ENCODE measurements at regions not wholly inside any gene's neighbourhood (a gene's known extent, or its start where the extent isn't known, plus 50 kb on each side); places are given as distances from the start of the nearest gene placed in this dataset.

GRCh38 chr20:55782224-55782911 lies 223.0 kb downstream of the CBLN4 start:
- no peak overlapping the region for H3K4me3 Mint-ChIP-seq (ENCODE audit: unreplicated experiment)

GRCh38 chr20:55778796-55779195 lies 226.5 kb downstream of the CBLN4 start:
- DNase-seq (ENCODE audit: extremely low spot score, unreplicated experiment) = no peak
- no peaks in the 10 kb centered on the region for H3K36me3 Mint-ChIP-seq (ENCODE audit: unreplicated experiment)
- no peak overlapping the region for H3K27ac Mint-ChIP-seq (ENCODE audit: unreplicated experiment)
- no peaks in the 10 kb centered on the region for H3K4me1 Mint-ChIP-seq (ENCODE audit: unreplicated experiment)
- TF ChIP-seq CTCF (IDR thresholded peaks at IDR 0.05) = no peak
- no peaks in the 10 kb centered on the region for H3K27me3 Mint-ChIP-seq (ENCODE audit: unreplicated experiment)
- no peak overlapping the region for H3K4me3 Mint-ChIP-seq (ENCODE audit: unreplicated experiment)
- H3K9me3 Mint-ChIP-seq (ENCODE audit: unreplicated experiment) = peaks cover 25% of the 10 kb centered on the region

More at GRCh38 chr20:55782224-55782911, 223.0 kb downstream of the CBLN4 start:
- H3K9me3 Mint-ChIP-seq (ENCODE audit: unreplicated experiment) = peaks cover 31% of the 10 kb centered on the region
- DNase-seq (ENCODE audit: extremely low spot score, unreplicated experiment) = no peak
- no peaks in the 10 kb centered on the region for H3K27me3 Mint-ChIP-seq (ENCODE audit: unreplicated experiment)
- H3K4me1 Mint-ChIP-seq (ENCODE audit: unreplicated experiment) = no peaks in the 10 kb centered on the region
- H3K27ac Mint-ChIP-seq (ENCODE audit: unreplicated experiment) = no peak overlapping the region
- no peak for TF ChIP-seq CTCF (IDR thresholded peaks at IDR 0.05)
- H3K36me3 Mint-ChIP-seq (ENCODE audit: unreplicated experiment) = no peaks in the 10 kb centered on the region

GRCh38 chr20:55777641-55778040 lies 227.7 kb downstream of the CBLN4 start:
- Mint-ChIP-seq H3K4me3 (ENCODE audit: unreplicated experiment) (no peak overlapping the region), H3K27ac (ENCODE audit: unreplicated experiment) (no peak overlapping the region), H3K36me3 (ENCODE audit: unreplicated experiment) (no peaks in the 10 kb centered on the region), H3K27me3 (ENCODE audit: unreplicated experiment) (no peaks in the 10 kb centered on the region), H3K9me3 (ENCODE audit: unreplicated experiment) (peaks cover 26% of the 10 kb centered on the region), H3K4me1 (ENCODE audit: unreplicated experiment) (no peaks in the 10 kb centered on the region)
- DNase-seq (ENCODE audit: extremely low spot score, unreplicated experiment) = no peak
- TF ChIP-seq CTCF (IDR thresholded peaks at IDR 0.05) = no peak

- Mint-ChIP-seq H3K4me1 (ENCODE audit: unreplicated experiment) (no peaks in the 10 kb centered on the region), H3K27ac (ENCODE audit: unreplicated experiment) (no peak overlapping the region), H3K36me3 (ENCODE audit: unreplicated experiment) (no peaks in the 10 kb centered on the region), H3K4me3 (ENCODE audit: unreplicated experiment) (no peak overlapping the region), H3K27me3 (ENCODE audit: unreplicated experiment) (no peaks in the 10 kb centered on the region), H3K9me3 (ENCODE audit: unreplicated experiment) (peaks cover 29% of the 10 kb centered on the region)
- TF ChIP-seq CTCF (IDR thresholded peaks at IDR 0.05) = no peak
- no peak for DNase-seq (ENCODE audit: extremely low spot score, unreplicated experiment)
Measured at GRCh38 chr20:55776176-55776575, 229.1 kb downstream of the CBLN4 start.

GRCh38 chr20:55774628-55775027 lies 230.7 kb downstream of the CBLN4 start:
- Mint-ChIP-seq H3K9me3 (ENCODE audit: unreplicated experiment) (peaks cover 29% of the 10 kb centered on the region), H3K27me3 (ENCODE audit: unreplicated experiment) (no peaks in the 10 kb centered on the region), H3K36me3 (ENCODE audit: unreplicated experiment) (no peaks in the 10 kb centered on the region), H3K27ac (ENCODE audit: unreplicated experiment) (no peak overlapping the region), H3K4me1 (ENCODE audit: unreplicated experiment) (no peaks in the 10 kb centered on the region), H3K4me3 (ENCODE audit: unreplicated experiment) (no peak overlapping the region)
- DNase-seq (ENCODE audit: extremely low spot score, unreplicated experiment) = no peak
- no peak for TF ChIP-seq CTCF (IDR thresholded peaks at IDR 0.05)
